Right atrium auricular region (tissue), 2 donors: ENCODE measurements at regions not wholly inside any gene's neighbourhood (a gene's known extent, or its start where the extent isn't known, plus 50 kb on each side); places are given as distances from the start of the nearest gene placed in this dataset.

Experiments used
- DNase-seq: peaks from one replicate; pipeline ENCODE4 v3.0.0-alpha.2; 2019; ENCODE audit warnings: low spot score
- H3K27ac ChIP-seq, 2 donors: fragments of 200-600 bp; sonication (generic); 1 replicate in 1 of 2; 2 replicates in 1 of 2; pipeline ENCODE4 v1.5.1; 2016 to 2019
- H3K27me3 ChIP-seq, 2 donors: fragments of 200-600 bp; sonication (generic); one replicate each; pipeline versions ENCODE4 v1.5.1 to v1.6.0; 2017 to 2019
- H3K36me3 ChIP-seq: fragments of 200-600 bp; sonication (generic); one replicate; pipeline ENCODE4 v1.5.1; 2016
- H3K4me1 ChIP-seq, 2 donors: fragments of 200-600 bp; sonication (generic); one replicate each; pipeline versions ENCODE4 v1.5.1 to v1.6.0; 2017 to 2019
- H3K4me3 ChIP-seq, 2 donors: fragments of 200-600 bp; sonication (generic); 1 replicate in 1 of 2; 2 replicates in 1 of 2; pipeline ENCODE4 v1.5.1; 2017 to 2019; ENCODE audit warnings: mild to moderate bottlenecking in 1 of 2, moderate library complexity in 1 of 2
- H3K9me3 ChIP-seq, 2 donors: fragments of 200-600 bp; sonication (generic); one replicate each; pipeline ENCODE4 v1.5.1; 2019
- CTCF ChIP-seq, 2 donors: fragments of 200-600 bp; sonication (generic); IDR thresholded peaks; one replicate each; pipeline ENCODE4 v1.5.1; 2019; ENCODE audit warnings: antibody characterized with exemption in 2 of 2

GRCh38 chr16:79734721-79735120 is 134.2 kb upstream of the MAF start:
- H3K36me3 ChIP-seq = no peaks in the 10 kb centered on the region
- H3K27me3 ChIP-seq = no peaks in the 10 kb centered on the region
- H3K27ac ChIP-seq = no peak overlapping the region
- no peak overlapping the region for H3K4me3 ChIP-seq
- H3K9me3 ChIP-seq = no peaks in the 10 kb centered on the region
- TF ChIP-seq CTCF (IDR thresholded peaks at IDR 0.05) = no peak
- DNase-seq = no peak
- no peaks in the 10 kb centered on the region for H3K4me1 ChIP-seq

- Histone ChIP-seq H3K27ac (no peak overlapping the region), H3K4me3 (no peak overlapping the region), H3K36me3 (no peaks in the 10 kb centered on the region), H3K9me3 (no peaks in the 10 kb centered on the region), H3K4me1 (no peaks in the 10 kb centered on the region), H3K27me3 (no peaks in the 10 kb centered on the region)
- DNase-seq = no peak
- TF ChIP-seq CTCF (IDR thresholded peaks at IDR 0.05) = no peak
These were observed 128.3 kb upstream of the MAF start for GRCh38 chr16:79728923-79729240.

GRCh38 chr16:79728048-79728922 is 127.7 kb upstream of the MAF start:
- DNase-seq = no peak

GRCh38 chr16:79726902-79727301 is 126.4 kb upstream of the MAF start:
- no peak overlapping the region for H3K4me3 ChIP-seq
- no peaks in the 10 kb centered on the region for H3K36me3 ChIP-seq
- H3K27ac ChIP-seq = no peak overlapping the region
- DNase-seq = no peak
- H3K4me1 ChIP-seq = no peaks in the 10 kb centered on the region
- H3K27me3 ChIP-seq = no peaks in the 10 kb centered on the region
- TF ChIP-seq CTCF (IDR thresholded peaks at IDR 0.05) = no peak
- no peaks in the 10 kb centered on the region for H3K9me3 ChIP-seq

More at GRCh38 chr16:79728048-79728922, 127.7 kb upstream of the MAF start:
- no peaks in the 10 kb centered on the region for H3K36me3 ChIP-seq
- H3K9me3 ChIP-seq = no peaks in the 10 kb centered on the region
- H3K27ac ChIP-seq = no peak overlapping the region
- H3K27me3 ChIP-seq = no peaks in the 10 kb centered on the region
- no peak for TF ChIP-seq CTCF (IDR thresholded peaks at IDR 0.05)
- no peak overlapping the region for H3K4me3 ChIP-seq
- no peaks in the 10 kb centered on the region for H3K4me1 ChIP-seq

- no peaks in the 10 kb centered on the region for H3K9me3 ChIP-seq
- DNase-seq = no peak
- no peaks in the 10 kb centered on the region for H3K4me1 ChIP-seq
- no peak overlapping the region for H3K27ac ChIP-seq
- no peak overlapping the region for H3K4me3 ChIP-seq
- no peaks in the 10 kb centered on the region for H3K36me3 ChIP-seq
- H3K27me3 ChIP-seq = no peaks in the 10 kb centered on the region
- no peak for TF ChIP-seq CTCF (IDR thresholded peaks at IDR 0.05)
These were observed 124.5 kb upstream of the MAF start for GRCh38 chr16:79725051-79725450.
